ENCODE measurements at regions not wholly inside any gene's neighbourhood (a gene's known extent, or its start where the extent isn't known, plus 50 kb on each side); places are given as distances from the start of the nearest gene placed in this dataset.
"Not testable (repeated sequence)": the region's sequence is repeated elsewhere in the genome, so short reads cannot be mapped to it uniquely, and the experiment has no call there.

DNA sequence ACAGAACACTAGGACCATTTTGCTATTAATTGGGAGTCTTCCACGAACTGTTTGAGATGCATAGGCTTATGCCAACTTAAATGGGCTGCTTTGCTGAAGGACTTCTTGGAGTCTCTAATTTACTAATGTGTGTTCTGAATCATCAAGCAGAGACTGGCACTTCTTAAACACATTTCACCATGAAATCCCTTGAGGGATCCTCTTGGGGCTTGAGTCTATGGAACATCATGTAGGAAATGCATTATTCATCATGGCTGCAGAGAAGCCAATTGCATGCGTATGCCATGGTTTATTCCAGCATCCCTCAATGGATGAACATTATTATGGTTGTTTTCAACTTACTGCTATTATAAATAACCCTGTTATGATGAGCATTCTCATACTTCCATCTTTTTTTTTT, 73.4 kb downstream of the FGD2 start:
- DNase-seq (ENCODE audit: extremely low read depth, low read depth, low spot score) = no peak

- DNase-seq (ENCODE audit: extremely low read depth, low read depth, low spot score) = no peak
Observed at GRCh38 chr6:37081042-37081607, 75.7 kb downstream of the FGD2 start.

DNA sequence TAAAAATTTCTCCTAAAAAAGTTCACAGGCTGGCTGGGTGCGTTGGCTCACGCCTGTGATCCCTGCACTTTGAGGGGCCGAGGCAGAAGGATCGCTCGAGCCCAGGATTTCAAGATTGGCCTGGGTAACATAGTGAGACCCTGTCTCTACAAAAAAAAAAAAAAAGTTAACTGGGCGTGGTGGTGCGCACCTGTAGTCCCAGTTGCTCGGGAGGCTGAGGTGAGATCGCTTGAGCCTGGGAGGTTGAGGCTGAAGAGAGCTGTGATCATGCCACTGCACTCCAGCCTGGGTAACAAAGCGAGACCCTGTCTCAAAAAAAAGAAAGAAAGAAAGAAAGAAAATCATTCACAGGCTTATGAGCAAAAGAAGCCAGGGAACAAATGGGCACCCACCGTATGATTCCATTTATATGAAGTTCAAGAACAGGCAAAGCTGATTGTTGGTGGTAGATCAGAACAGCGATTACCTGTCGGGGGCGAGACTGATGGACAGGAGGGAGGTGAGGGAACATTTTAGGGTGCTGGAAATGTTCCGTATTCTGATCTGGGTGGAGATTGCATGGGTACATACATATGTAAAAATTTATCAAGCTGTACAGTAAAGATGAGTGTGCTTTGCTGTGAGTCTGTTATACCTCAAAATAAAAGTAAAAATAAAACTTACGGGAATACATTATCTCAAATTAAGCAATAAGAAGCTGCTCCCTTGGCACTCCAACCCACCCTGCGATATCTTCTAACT, 77.1 kb downstream of the FGD2 start:
- DNase-seq (ENCODE audit: extremely low read depth, low read depth, low spot score) = no peak

DNA sequence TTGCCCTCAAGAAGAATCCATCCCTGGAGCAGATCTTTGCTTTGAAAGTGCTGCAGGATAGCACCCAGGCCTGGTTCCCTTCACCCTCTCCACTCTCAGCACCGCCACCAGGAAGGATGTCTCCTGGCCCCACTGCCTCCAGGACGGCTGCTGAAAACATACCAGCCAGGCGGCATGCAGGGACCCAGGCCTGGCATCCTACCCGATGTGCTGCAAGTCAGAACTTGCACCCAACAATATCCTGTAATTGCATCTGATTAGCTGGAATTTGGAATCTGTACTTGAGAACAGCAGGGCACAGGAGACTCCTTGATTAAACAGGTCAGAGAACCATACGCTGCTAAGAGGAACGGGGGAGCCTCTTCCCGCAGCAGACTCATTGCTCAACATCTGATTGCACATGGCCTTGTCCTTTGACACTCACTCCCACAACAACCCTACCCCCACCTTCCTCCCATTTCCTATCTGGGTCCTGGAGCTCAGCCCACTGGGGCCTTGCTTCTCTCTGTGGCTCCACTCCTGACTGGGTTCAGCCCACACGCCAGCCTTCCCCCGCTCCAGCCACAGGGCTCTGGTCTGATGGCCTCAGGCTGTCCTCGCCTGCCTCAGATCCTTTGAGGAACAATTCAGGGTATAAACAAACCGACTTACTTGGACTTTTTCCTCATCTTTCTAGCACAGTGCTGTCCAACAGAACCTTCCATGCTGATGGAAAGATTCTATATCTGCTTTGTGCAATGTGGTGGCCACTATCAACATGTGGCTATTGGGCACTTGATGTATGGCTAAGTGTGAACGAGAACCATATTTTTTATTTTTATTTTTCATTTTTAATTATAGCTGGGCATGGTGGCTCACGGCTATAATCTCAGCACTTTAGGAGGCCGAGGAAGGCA, 78.0 kb downstream of the FGD2 start:
- DNase-seq (ENCODE audit: extremely low read depth, low read depth, low spot score) = no peak

GRCh38 chr6:37084665-37085064, 79.2 kb downstream of the FGD2 start:
- DNase-seq (ENCODE audit: extremely low read depth, low read depth, low spot score) = not testable (repeated sequence)

DNA sequence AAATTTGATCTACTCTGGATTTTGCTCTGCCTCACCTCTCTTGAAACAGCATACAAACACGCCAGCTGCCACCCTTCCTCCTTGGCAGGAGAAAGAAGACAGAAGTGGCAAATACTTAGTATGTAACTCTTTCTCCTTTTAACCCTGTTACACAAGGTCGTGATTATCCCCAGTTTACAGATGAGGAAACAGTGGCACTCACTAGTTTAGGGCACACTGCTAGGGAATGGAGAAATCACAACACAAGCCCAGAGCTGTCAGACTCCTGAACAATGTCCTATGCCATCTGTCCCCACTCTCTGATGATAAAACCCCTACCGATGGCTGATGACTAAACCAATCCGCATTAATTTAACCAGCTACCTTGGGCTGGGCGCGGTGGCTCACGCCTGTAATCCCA, 79.7 kb downstream of the FGD2 start:
- DNase-seq (ENCODE audit: extremely low read depth, low read depth, low spot score) = no peak

DNA sequence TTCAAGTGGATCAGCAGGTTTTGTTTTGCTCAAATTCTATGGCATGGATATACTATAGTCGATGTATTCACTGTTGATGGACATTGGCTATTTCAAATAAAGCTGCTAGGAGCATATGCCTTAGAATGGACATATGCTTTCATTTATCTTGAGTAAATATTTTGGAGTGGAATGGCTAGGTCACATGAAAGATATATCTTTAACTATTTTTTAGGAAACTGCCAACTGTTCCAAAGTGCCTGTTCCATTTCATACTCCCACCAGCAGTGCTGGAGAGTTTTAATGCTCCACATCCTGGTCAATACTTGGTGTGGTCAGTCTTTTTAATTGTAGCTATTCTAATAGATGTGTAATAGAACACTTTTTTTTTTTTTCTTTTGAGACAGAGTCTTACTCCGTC, 81.1 kb upstream of the PIM1 start:
- DNase-seq (ENCODE audit: extremely low read depth, low read depth, low spot score) = no peak

GRCh38 chr6:37089783-37090182, 80.2 kb upstream of the PIM1 start:
- DNase-seq (ENCODE audit: extremely low read depth, low read depth, low spot score) = no peak

- DNase-seq (ENCODE audit: extremely low read depth, low read depth, low spot score) = not testable (repeated sequence)
Observed at GRCh38 chr6:37091104-37091503, 78.8 kb upstream of the PIM1 start.

DNA sequence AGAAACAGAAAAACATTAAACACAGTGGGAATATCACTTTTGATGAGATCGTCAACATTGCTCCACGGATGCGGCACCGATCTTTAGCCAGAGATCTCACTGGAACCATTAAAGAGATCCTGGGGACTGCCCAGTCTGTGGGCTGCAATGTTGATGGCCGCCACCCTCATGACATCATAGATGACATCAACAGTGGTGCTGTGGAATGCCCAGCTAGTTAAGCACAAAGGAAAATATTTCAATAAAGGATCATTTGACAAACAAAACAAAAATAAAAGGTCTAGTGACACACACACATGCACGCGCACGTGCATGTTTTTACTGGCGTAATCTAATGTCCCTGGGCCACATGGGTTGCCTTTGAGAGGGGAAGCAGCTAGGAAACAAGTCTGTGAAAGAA, 78.4 kb upstream of the PIM1 start:
- DNase-seq (ENCODE audit: extremely low read depth, low read depth, low spot score) = not testable (repeated sequence)

DNA sequence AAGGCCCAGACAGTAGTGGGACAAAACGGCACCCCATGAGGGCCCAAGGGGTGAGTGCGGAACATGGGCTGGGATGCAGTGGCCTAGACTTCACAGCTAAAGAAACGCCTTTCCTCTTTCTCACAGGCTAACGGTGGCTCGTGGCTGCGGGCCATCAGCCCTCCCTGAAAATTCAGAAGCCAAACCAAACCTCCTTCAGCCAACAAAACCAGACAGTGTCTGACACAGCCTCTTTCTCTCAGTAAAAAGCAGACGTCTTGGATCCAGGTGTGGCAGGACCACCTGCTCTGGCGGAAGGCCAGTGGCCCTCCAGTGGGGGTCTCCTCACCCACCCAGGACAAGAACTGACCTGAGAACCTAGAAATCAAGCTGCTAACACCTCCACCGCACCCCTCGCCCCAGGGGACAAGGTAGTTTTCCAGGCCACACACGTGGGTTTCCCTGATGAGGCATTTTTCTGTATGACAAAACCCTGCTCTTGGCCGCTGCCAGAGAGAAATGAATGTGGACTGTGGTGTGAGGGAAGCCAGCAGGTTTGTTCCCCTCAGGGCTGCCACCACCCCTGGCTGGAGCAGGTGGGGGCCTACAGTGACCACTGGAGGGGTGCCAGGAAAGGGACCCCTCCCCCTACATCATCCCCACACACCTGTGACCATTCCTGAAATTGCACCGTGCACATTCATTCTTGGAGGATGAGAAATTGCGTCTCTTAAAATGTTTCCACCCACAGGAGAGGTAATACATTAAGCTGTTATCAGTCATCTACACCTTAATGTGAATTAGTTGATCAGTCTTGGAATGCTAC, 76.8 kb upstream of the PIM1 start:
- no peak for DNase-seq (ENCODE audit: extremely low read depth, low read depth, low spot score)

DNA sequence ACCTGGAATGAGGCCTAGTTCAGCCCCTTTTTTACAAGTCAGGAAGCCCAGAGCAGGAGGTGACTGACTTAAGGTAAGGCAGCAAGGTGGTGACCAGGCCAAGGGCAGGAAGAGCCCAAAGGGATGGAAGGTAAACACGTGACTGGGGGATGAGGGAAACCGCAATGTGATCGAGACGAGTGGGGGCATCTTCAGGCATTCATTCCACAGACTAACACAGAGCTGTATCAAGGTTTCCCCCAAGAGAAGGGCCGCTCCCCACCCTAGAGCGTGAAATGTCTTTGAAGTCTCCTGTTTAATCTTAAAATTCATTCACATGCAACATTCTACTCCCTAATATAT, 76.3 kb upstream of the PIM1 start:
- DNase-seq (ENCODE audit: extremely low read depth, low read depth, low spot score) = no peak

DNA sequence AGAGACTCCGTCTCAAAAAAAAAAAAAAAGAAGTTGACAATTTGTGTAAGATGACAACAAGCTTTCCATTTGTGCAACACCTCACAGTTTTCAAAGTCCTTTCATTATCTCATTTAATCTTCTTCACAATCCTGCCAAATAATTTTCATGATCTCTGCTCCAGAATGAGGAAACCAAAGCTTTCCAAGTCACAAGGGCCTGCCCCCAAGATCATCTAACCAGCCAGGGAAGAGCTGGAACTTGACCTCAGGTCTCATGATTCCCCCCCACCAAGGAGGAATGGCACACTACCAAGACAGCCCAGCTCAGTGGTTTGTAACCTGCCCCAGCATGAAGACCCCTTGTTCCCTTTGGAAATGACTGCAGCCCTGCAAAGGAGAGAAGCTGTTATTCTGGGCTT, 74.0 kb upstream of the PIM1 start:
- no peak for DNase-seq (ENCODE audit: extremely low read depth, low read depth, low spot score)

DNA sequence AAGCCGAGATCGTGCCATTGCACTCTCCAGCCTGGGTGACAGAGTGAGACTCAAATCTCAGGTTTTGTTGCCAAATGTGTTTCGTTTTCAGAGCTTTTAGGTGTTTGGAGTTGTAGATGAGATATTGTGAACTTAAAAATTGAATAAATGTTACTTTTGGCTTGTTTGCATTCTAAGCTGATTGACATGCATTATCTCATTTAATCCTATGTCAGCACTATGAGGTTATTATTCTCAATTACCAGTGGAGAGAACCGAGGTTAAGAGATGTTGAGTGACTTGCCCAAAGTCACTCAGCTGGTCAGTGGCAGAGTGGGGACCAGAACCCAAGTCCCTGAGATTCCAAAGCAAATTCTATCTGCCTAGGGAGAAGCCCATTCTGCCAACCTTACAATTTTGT, 72.6 kb upstream of the PIM1 start:
- DNase-seq (ENCODE audit: extremely low read depth, low read depth, low spot score) = no peak

GRCh38 chr6:37099442-37099841, 70.5 kb upstream of the PIM1 start:
- DNase-seq (ENCODE audit: extremely low read depth, low read depth, low spot score) = no peak

DNA sequence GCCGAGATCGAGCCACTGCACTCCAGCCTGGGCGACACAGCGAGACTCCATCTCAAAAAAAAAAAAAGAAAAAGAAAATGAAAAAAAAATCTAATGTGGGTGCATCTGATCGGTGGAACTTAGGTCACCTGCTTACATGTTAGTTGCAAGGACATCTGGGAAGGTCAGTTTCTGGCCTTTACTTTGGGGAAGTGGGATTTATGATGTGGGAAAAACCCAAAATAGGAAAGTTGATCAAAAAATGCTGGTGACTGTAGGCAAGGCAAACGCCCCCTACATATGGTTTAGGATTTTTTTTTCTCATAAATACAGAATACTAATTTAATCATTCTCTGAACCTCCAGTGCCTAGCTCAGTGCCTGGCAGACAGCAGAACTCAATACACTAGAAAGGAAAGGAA, 69.2 kb upstream of the PIM1 start:
- no peak for DNase-seq (ENCODE audit: extremely low read depth, low read depth, low spot score)

DNA sequence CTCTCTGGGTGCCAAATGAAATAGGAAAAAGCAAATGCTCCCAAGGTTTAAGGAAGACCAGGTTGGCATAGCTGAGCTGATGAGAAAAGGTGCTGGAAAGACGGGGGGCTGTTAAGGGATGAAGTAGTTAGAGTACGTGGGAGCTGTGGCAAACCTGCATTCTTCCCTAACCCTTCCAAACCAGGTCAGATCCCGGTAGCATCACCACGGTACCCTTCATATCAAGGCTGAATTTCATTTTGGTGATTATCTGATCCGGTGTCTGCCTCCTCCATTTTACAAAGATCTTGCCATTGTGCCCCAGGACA, 68.0 kb upstream of the PIM1 start:
- no peak for DNase-seq (ENCODE audit: extremely low read depth, low read depth, low spot score)

- DNase-seq (ENCODE audit: extremely low read depth, low read depth, low spot score) = peak; percentile 34
Observed at GRCh38 chr6:37102299-37103168, 67.4 kb upstream of the PIM1 start.

DNA sequence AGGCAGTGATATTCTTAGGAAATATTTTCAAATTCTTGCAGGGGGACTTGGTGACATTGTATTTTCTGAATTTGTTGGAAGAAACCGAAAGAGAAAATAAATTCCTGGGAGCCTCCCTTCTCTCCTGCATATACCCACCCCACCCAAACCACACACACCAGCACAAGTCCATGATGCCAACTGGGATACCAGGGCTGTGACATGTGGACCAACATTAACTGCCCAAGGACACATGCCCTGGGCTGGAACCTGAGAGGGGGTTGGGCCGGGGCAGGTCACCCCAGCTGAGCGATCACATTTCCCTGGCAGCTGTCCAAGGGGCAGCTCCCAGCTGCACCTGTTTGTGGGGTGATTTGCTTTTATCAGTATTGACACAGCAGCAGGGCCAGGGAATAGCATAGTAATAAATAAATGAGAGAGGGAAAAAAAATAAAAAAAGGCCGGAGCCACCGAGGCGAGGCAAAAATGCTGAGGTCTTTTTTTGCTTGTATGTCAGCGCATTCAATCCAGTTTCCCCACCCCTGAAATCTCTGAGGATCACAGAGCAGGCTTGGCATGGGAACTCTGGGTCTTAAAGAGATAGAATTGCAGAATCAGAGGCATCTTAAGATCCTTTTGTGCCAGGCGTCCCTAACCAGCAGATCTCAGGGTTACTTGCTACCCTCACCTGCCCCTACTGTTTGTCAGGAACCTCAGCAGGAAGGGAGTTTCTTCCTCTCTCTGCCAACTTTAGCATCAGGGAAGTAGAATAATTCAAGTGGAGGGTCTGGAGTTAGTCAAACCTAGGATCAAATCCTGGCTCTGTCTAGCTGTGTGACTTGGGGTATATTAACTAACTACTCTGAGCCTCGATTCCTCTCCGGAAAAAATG, 66.5 kb upstream of the PIM1 start:
- DNase-seq (ENCODE audit: extremely low read depth, low read depth, low spot score) = no peak

DNA sequence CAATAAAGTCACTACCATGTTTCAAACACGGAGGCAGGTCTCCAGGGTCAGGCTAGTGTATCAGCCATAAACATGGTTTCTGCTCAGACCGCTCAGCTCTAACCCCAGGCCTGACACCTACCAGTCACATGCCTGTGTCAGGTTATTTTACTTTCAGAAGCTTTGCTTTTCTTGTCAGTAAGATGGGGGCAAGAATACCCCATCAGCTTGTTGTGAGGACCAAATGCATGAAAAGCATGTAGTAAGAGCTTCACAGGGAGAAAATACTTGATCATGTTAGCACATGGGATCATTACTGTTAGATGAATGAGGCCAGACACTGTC, 65.2 kb upstream of the PIM1 start:
- no peak for DNase-seq (ENCODE audit: extremely low read depth, low read depth, low spot score)

All from glomerular endothelial cell (primary cell).